NCI-H524 treated with DMSO at 0.1 percent for 48 hours (cell line): ENCODE measurements at regions not wholly inside any gene's neighbourhood (a gene's known extent, or its start where the extent isn't known, plus 50 kb on each side); places are given as distances from the start of the nearest gene placed in this dataset.
"Not testable (repeated sequence)": the region's sequence is repeated elsewhere in the genome, so short reads cannot be mapped to it uniquely, and the experiment has no call there.

Source experiments
- DNase-seq: peaks from one replicate; lab custom pipeline; 2025; lab: John Stamatoyannopoulos, UW

DNA sequence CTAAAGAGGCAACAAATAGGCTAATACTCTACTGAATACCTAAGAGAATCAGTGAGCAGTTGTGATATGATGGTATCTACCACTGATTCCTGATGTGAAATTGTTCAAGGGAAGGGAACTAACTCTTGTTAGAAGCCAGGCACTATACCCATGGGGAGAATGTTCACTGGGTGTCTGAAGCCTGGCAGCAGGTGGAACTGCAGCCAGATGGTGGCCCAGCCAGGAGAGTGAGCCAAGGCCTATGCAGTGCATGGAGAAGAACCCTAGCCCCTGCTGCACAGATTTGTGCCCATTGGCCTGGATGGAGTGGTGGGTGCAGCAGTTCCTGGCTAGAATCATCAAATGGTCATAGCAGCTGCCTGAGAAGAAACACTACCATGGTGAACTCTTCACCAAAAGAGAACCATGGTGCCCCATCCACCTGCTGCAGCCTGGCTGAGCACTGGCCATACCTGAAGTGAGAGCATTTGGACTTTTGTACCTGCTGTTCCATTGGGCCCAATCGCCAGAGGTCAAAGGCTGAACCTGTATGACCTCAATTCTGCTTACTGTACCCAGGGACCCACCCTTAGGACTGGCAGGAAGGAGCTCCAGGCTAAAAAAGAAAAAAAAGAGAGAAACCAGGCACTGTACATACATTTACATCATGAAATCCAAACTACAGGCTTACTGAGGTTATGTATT, 118.8 kb upstream of the IVNS1ABP start:
- no peak for DNase-seq

DNA sequence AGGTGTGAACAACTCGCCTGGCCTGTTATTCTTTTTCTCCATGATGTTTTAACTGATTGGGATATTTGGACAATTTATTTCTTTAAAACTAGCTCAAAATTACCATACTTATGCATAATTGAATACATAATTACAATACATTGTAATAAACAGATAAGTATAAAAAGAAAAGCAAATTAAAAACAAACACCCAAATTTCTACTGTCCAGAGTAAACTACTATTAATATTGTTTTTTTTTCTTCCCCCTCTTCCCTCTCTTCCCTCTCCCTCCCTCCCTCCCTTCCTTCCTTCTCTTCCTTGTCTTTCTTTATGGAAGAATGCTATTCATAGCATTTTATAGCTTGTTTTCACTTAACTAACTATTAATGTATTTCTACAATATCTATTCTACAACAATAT, 117.7 kb upstream of the IVNS1ABP start:
- no peak for DNase-seq

DNA sequence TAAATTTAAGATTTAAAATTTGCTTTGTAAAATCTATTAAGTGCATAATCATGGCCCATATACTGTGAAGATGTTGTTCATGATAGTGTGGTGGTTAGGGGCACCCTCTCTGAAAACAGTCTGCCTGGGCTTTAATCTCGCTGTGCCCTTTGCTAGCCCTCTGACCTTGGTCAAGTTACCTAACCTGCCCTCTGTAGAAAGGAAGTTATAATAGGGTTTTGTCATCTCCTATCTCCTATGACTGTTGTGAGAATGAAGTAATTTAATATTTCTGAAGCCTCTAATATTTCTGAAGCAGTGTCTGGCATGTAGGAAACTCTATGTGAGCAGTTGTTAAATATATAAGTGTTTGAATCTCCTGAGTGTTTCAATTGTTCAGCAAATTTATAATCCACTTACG, 116.6 kb upstream of the IVNS1ABP start:
- no peak for DNase-seq

DNA sequence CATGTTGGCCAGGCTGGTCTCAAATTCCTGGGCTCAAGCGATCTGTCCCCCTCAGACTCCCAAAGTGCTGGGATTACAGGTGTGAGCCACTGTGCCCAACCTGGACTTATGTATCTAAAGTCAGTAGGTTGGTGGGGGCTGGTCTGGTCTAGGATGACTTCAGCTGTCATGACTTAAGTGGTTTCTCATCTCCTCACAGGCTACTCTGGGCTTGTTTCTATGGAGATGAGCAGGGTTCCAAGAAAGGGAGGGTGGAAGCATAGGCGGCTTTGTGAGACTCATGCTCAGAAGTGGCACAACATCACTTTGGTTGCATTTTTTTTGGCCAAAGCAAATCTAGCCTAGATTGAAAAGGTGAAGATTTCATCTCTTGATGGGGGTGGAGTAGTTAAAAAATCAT, 115.9 kb upstream of the IVNS1ABP start:
- DNase-seq, result no peak

DNA sequence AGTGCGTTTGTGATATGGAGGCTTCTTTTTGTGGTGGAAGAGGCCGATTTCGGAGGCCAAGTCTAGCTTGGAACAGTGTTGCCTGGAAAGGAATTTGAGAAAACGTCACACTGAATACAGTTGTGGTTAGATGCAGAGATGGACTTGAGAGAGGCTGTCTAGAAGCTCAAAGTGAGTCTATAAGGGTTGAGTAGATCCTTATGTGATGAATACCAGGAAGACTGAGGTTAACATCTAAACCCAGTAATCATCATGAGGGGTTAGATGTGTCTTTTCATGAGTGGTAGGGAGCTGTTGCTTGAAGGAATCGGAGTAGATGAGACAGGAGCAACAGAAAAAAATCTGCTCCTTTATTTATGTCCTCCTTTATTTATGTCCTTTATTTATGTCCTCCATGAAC, 114.6 kb upstream of the IVNS1ABP start:
- no peak for DNase-seq

DNA sequence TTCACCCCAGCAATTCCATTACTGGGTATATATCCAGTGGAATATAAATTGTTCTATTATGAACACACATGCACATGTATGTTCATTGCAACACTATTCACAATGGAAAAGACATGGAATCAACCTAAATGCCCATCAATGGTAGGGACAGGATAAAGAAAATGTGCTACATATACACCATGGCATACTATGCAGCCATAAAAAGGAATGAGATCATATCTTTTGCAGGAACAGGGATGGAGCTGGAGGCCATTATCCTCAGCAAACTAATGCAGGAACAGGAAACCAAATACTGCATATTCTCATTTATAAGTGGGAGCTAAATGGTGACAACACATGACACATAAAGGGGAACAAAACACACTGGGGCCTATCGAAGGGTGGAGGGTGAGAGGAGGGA, 112.6 kb upstream of the IVNS1ABP start:
- not testable (repeated sequence) for DNase-seq

DNA sequence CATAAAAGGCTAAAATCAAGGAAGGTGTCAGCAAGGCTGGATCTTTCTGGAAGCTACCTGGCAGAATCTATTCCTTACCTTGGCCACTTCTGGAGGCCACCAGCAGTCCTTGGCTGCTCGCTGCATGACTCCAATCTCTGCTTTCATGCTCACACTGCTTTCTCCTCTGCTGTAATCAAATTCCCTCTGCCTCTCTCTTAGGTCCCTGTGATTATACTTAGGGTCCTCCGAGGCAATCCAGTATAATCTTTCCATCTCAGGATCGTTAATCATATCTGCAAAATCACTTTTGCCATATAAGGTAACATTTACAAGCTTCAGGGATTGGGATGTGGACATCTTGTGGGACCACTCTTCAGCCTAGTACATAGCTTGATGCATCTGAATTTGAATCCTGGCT, 110.7 kb upstream of the IVNS1ABP start:
- no peak for DNase-seq

DNA sequence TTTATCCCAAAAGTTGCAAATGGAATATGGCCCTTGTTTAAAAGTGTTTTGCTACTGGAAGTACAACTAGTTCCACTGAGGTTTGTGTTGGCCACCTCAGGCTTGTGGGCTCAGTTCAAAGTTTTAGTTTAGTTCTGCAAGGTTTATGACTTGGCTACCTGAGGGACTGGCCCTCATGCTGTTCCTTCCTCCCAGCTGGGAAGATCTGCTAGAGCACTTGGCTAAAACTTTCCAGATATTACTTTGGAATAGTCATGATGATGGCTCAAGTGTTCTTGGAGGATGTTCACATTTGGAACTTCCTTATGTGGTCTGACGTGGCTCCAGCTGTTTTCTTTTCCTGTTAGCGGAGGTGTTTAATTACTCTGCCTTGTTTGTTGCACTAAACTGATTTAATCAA, 110.2 kb upstream of the IVNS1ABP start:
- no peak for DNase-seq

DNA sequence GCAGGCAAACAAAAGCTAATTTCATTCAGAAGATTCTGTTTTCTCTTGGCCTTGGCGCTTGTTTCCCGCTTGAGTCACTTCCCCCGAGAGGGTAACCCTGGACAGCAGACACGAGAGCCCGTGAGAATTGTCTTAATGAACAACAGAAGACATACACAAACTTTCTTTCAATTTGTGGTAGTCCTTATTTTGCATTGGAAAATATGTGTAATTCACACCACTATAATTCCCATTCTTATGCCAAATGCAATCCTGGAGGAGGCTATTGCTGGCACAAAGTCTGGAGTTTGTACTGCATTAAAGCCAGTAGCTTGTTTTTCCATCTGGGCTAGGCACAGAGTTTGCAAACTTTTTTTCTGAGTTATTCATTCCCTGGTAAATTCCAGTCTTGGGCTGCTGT, 109.8 kb upstream of the IVNS1ABP start:
- DNase-seq, result no peak

DNA sequence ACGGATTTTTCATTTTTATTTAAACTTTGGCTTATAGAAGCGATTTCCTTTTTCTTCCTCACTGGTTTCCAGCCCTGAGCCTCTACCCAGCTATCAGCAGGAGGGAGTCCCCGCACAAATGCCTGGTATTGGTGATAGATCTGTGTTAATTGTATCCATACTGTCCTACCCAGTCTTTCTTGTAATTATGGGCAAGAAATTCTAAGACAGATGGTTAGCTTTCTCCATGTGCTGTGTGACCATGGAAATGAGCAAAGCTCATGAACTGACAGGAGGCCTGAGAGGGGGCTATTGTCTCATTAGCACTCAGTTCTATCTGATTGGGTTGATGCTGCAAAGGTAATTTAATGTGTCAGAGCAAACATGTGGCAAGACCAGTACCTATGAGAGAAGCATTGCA, 108.1 kb upstream of the IVNS1ABP start:
- peak; percentile 36 for DNase-seq

DNA sequence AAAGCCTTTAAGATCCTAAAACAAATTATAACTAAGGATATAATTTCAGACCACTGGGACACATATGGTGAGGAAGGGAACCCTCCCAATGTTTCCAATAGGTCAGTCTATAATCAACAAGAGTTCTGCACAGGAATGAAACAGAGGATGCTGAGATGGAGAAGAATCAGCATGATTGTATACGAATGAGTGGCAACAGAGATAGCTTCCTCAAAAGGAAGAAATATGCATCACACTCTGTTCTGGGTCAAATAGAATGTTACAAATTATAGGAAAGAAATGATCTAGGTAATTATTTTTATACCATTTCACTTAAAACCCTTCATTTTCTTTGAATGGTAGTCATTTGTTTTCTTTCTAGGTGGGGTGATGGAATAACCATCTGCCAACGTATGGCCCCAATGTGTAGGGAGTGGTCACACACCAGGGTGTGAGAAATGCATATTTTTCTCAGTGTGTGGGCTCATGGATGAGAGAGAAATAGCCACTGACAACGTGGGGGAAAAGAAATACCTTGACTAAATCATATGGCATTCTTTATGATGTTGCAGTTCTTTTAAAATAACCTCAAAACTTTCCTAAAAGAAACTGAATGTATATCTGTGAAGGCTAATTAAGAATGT, 104.6 kb upstream of the IVNS1ABP start:
- DNase-seq, result no peak

DNA sequence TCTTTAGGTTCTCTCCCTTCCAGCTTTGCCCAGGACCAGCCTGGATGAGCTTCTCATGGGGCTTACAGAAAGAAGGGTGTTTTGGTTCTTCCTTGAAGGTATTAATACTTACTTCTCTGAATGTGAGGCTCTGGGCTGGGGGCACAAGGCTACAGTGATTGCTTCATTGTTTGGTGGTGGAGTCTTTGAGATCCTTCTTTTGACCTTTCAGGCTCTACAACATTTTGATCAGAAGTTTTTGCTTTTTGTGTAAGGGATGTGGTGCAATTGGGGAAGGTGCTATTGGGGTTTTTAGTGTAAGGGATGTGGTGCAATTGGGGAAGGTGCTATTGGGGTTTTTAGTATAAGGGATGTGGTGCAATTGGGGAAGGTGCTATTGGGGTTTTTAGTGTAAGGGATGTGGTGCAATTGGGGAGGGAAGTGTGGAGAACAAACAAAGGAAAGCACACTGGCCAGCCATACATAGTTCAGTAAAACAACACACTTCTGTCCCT, 103.6 kb upstream of the IVNS1ABP start:
- DNase-seq, result no peak

DNA sequence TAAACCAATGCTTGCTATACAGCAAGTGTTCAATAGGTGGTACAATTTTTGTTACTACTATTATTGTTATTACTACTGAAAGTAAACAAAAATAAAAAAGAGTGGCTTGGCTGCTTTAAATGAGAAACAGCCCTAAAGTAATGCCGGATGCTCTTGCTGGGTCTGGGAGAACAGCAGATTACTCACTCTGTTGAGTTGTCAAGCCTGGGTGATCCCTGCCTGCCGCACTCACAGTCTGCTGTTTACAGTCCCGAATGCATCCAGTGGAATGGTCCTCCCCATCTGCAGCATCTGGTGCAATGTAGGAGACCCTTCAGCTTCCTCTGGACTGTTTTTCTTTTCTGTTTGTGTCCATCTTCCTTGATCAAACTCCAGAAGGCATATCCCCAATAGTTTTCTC, 102.7 kb upstream of the IVNS1ABP start:
- no peak for DNase-seq

DNA sequence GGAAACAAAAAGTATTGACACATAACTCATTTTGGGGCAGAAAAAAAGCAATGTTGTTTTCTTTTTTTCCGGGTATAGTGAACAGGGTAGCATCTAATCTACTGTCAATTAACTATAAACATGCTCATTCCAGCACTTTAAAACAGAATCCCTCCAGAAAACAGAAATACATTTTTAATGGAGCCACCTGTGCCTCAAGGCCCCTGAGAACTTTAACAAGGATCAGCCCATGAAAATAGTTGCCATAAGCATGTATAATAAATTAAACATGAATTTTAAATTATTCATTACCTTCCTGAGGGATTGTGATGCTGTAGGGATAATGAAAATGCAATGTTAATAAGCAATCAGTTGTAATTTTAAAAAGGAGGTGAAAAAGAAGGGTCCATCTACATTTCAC, 101.4 kb upstream of the IVNS1ABP start:
- no peak for DNase-seq

DNA sequence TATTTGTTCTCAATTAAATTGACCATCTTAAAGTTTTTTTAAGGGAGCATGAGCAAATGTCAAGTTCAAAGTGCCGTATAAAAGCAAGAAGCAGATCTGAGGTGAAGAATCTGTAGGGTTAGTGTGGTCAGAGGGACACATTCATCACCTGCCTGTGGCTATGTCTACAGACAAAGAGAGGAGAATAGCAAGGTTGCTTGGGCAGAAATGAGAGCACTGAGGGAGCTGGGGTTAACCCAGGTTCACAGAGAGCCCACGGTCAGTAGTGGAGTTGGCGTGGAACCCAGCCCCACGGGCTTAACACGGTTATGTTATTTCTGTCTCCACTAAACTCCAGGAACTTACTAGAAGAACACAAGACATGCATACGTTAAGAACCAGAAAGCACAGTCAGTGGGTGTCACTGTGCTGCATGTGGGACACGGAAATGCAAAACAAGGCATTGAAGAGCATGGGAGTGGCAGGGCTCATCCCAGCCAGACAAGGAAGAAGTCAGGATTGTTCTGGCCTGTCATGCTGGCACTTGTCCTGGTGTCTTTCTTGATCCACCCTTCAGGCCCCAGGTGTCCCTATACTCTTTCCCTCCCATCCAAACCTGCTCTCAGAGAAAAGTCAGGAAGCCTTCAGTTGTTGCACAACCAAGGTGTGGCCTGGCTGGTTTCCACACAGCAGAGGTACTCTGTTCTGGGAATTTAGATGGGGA, 95.5 kb upstream of the IVNS1ABP start:
- DNase-seq, result no peak

DNA sequence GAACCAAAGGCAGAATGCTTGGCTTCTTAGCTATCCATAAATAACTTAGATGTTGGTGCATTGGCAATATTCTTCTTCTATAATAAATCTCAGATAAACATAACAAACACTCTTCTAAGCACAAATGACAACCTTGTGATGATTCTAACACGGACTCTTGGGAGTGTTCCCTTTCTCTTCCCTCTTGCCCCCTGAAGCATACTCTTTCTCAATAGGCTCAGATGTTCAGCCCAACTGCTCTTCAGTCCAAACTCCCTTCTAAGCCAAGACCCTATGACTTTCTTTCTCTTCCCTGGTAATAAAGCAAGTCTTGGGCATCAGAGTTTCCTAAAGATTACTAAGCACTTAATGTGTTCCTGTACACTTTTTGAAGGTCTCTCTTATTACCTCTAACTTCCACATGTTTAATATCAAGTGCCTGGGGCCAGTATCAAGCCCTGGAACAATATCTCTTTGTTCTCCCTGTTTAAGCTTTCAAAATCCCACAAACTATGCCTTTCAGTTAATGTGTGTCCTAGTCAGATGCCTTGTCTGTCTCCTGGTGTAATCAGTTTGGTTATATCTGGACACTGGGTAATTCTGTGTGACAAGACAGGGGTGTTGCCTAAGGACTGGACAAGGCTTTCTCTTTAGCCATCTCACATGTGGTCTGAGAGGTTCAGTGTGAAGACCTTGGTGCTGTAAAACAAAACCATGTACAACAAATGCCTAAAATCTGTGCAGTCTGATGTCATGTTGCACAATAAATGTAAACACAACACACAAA, 92.9 kb upstream of the IVNS1ABP start:
- DNase-seq, result no peak

DNA sequence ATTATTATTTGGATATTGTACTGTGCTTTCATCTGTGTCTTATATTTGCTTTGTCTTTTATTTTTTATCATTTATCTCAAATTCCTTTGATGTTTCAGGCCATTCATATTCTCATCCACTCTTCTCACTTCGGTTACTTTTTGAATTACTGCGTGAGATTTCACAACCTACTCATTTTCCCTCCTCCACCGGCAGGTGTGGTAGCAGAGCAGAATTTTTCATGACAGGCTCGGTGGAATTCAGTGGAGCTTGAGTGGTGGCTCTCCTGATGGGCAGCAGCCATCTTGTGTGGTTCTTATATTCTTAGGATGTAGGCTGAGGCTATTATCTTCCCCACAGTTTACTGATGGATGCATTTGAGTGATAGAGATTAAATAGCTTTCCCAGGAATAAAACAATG, 92.3 kb upstream of the IVNS1ABP start:
- no peak for DNase-seq

DNA sequence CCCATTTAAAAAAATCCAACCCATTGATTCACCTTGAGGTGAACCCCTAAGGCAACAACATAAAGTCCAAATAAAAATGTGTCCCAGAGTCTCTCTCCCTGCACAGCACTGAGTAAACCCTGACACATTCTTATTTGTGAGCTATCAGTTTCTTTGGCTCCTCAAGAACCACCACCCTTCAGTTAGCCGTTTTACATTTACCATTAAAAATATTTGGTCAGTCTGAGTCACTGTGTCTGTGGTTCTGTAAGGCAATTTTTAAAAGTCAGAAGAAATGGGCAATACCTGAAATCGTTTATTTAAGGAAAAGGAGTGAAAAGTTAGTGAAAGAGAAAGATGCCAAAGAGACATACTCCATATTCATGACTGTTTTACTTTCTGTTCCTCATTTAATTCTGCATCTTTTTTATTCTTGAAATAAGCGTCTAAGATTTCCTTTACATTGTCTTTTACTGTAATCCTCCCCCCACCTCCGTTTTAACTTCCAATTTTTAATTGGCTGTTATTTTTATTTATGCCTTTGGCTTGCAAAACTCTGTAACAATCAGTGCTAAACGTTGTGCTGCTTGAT, 91.7 kb upstream of the IVNS1ABP start:
- DNase-seq, result no peak

DNA sequence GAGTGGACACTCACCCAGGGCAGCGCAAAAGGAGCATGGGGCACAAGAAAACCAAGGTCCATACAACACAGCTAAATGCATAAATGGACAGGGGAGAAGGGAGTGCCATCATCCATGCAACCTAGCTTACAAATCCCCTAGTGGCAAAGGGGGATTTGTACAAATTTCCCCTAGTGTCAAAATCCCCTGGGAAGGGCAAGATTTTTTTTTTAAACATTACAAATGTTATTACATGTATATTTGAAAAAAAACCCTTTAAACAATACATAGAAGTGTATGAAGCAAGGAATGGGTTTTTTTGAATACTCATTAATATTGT, 89.6 kb upstream of the IVNS1ABP start:
- no peak for DNase-seq

DNA sequence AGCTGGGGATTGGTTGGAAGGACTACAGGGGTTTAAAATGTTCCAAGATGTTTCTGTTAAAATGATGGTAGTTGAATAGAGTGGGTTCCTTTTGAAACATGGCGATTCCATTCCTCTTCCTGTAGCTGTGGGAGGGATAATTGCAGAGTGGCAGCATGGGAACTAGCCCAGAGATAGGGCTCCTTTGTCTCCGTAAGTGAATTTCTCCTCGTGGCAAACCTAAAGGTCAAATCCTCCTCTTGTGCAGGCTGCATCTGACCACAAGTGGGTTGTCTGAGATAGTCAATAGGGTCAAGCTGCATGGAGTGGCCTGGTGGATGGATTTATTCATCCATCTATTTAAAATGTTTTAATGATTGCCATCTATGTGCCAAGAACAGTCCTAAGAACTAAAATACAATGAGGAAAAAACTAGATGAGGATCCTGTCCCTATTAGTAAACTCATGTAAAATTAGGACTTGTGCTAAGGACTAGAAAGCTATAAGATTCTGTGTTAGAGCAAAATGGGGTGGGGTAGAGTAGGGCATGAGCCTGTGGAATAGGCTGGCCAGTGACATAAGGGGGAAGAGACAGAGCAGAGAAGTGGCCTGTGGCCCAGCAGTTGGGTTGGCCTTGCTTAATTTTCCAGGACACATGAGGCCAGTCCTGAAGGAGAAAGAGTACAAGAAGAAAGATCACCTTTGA, 89.1 kb upstream of the IVNS1ABP start:
- DNase-seq, result no peak

DNA sequence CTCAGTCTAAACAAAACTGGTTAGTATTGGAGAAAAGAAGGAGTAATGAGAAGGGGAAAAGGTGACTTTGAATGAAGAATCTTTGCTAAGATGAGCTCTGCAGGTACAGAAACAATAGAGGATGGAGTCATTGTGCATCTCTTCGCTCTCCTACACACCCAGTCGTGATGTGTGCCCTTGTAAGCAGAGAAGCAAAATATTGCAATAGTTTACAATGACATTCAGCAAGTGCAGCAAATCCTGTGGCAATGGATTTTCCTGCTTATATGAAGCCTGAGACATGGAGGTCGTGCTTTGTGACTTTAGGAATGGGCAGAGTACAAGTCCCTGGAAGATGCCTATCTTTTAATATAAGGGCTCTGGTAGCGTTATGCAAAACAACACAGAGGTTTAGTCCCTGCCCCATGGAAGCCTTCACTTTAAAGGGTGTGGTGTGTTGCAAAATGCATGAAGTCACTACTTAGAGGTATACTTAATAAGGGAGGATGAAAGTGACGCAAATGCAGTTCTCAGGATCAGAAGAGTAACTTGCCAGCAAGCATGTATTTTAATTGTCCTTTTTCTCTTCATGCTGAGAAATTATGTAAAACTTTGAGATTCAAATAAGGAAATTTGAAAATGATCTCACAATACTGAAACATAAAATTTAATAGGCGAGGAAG, 88.0 kb upstream of the IVNS1ABP start:
- no peak for DNase-seq
